Adrenal gland (tissue), 9 donors: ENCODE measurements at regions not wholly inside any gene's neighbourhood (a gene's known extent, or its start where the extent isn't known, plus 50 kb on each side); places are given as distances from the start of the nearest gene placed in this dataset.

Experiments
- DNase-seq, 7 donors: peaks; one replicate each; pipeline ENCODE4 v3.0.0-alpha.2; 2019 to 2020
- H3K27ac ChIP-seq, 5 donors: fragments of 200-600 bp; sonication (generic) in 4 of 5; 1 replicate in 3 of 5; 2 replicates in 2 of 5; pipeline versions ENCODE4 v1.5.1 to v1.8.0; 2016 to 2020; ENCODE audit warnings: mild to moderate bottlenecking in 1 of 5
- H3K27me3 ChIP-seq: fragments of 200-600 bp; 2 replicates; pipeline ENCODE4 v1.8.0; 2021
- H3K36me3 ChIP-seq, 2 donors: fragments of 200-600 bp; replicated peaks in 1 of 2; 1 replicate in 1 of 2; 2 replicates in 1 of 2; pipeline versions ENCODE4 v1.5.1 to v1.8.0; 2018 to 2022
- H3K4me1 ChIP-seq, 2 donors: fragments of 200-600 bp; replicated peaks in 1 of 2; 1 replicate in 1 of 2; 2 replicates in 1 of 2; pipeline versions ENCODE4 v1.5.1 to v1.8.0; 2018 to 2021
- H3K4me3 ChIP-seq, 4 donors: fragments of 200-600 bp; sonication (generic) in 3 of 4; one replicate each; pipeline ENCODE4 v1.5.1; 2016 to 2018
- H3K9me3 ChIP-seq, 3 donors: fragments of 200-600 bp; sonication (generic) in 1 of 3; replicated peaks in 1 of 3; 1 replicate in 2 of 3; 2 replicates in 1 of 3; pipeline versions ENCODE4 v1.5.1 to v1.8.0; 2016 to 2021
- CTCF ChIP-seq, 6 experiments: fragments of 450-650 bp in 4 of 6; fragments of 200-600 bp in 2 of 6; sonication (generic) in 1 of 6; IDR thresholded peaks; 1 replicate in 5 of 6; 2 replicates in 1 of 6; pipeline versions ENCODE4 v1.5.1 to v1.8.0; 2016 to 2021; ENCODE audit warnings: antibody characterized with exemption in 6 of 6, mild to moderate bottlenecking in 2 of 6, moderate library complexity in 1 of 6
- POLR2A ChIP-seq, 2 donors: fragments of 450-650 bp; IDR thresholded peaks; one replicate each; pipeline ENCODE4 v1.6.1; 2017; ENCODE audit warnings: antibody characterized with exemption in 2 of 2, mild to moderate bottlenecking in 2 of 2, moderate library complexity in 1 of 2
- WGBS, 4 donors: extraction: QIAGEN DNeasy Blood & Tissue Kit in 2 of 4; methylation state at CpG; one replicate each; pipeline versions ENCODE4 v1.1.5 to v1.1.7; 2013 to 2017; 5-methylcytosine and 5-hydroxymethylcytosine counted together
- intact Hi-C, 2 donors: fragments of 100-400 bp; cut with DNase I; formaldehyde crosslinking; loops; one replicate each; pipeline versions ENCODE4 v1.14.1 to v1.15.0; 2022 to 2023
- donor health status: healthy with polysubstance abuse.
- donor health status: Bipolar disorder and iron deficiency.
- donor health status: DM: yes; HTN: yes; CAD: no.
- donor health status: DM: no; HTN: no; CAD: no.
- donor health status: DM: no; HTN: no; CAD: no.

- no peak overlapping the region for H3K27ac ChIP-seq
- DNase-seq: no peak
- H3K4me3 ChIP-seq: no peak overlapping the region
- H3K9me3 ChIP-seq: no peaks in the 10 kb centered on the region
- intact Hi-C loops: no loop called here
- WGBS, 4 donors: 90 to 97% (median 96%) methylated on average over 3 of the region's 3 CpGs
- no peak for TF ChIP-seq CTCF (IDR thresholded peaks at IDR 0.05)
- TF ChIP-seq POLR2A (IDR thresholded peaks at IDR 0.05): no peak
- no peaks in the 10 kb centered on the region for H3K27me3 ChIP-seq
- H3K4me1 ChIP-seq: no peaks in the 10 kb centered on the region
- H3K36me3 ChIP-seq: no peaks in the 10 kb centered on the region
Measured at GRCh38 chr1:58944439-58944838, 160.6 kb upstream of the JUN start.

GRCh38 chr1:58946390-58946789 is 162.5 kb upstream of the JUN start:
- DNase-seq: no peak
- intact Hi-C loops: no loop called here
- Histone ChIP-seq H3K27me3 (no peaks in the 10 kb centered on the region), H3K4me1 (no peaks in the 10 kb centered on the region), H3K36me3 (no peaks in the 10 kb centered on the region), H3K27ac (no peak overlapping the region), H3K9me3 (no peaks in the 10 kb centered on the region), H3K4me3 (no peak overlapping the region)
- TF ChIP-seq POLR2A (IDR thresholded peaks at IDR 0.05) (no peak), CTCF (IDR thresholded peaks at IDR 0.05) (no peak)
- WGBS, 4 donors: 93 to 97% (median 96%) methylated on average over 4 of the region's 4 CpGs

GRCh38 chr1:58948671-58949070 is 164.8 kb upstream of the JUN start:
- Histone ChIP-seq H3K4me3 (no peak overlapping the region), H3K27me3 (no peaks in the 10 kb centered on the region), H3K4me1 (no peaks in the 10 kb centered on the region), H3K9me3 (no peaks in the 10 kb centered on the region), H3K36me3 (no peaks in the 10 kb centered on the region), H3K27ac (no peak overlapping the region)
- no peak for DNase-seq
- intact Hi-C loops: no loop called here
- TF ChIP-seq POLR2A (IDR thresholded peaks at IDR 0.05) (no peak), CTCF (IDR thresholded peaks at IDR 0.05) (no peak)

GRCh38 chr1:58949551-58950220 is 165.8 kb upstream of the JUN start:
- no peaks in the 10 kb centered on the region for H3K27me3 ChIP-seq
- H3K4me3 ChIP-seq: no peak overlapping the region
- no peaks in the 10 kb centered on the region for H3K4me1 ChIP-seq
- DNase-seq: no peak
- no peaks in the 10 kb centered on the region for H3K36me3 ChIP-seq
- TF ChIP-seq CTCF (IDR thresholded peaks at IDR 0.05) (no peak), POLR2A (IDR thresholded peaks at IDR 0.05) (no peak)
- intact Hi-C loops: no loop called here
- no peak overlapping the region for H3K27ac ChIP-seq
- whole genome bisulfite sequencing, 4 donors: 71 to 79% (median 72%) methylated on average over 3 of the region's 3 CpGs
- H3K9me3 ChIP-seq: no peaks in the 10 kb centered on the region
